Left cardiac atrium (tissue), 4 donors: ENCODE measurements at regions not wholly inside any gene's neighbourhood (a gene's known extent, or its start where the extent isn't known, plus 50 kb on each side); places are given as distances from the start of the nearest gene placed in this dataset.

Source experiments
- ATAC-seq, 2 donors: fragments of 200-7000 bp; cut with Tn5 transposase; one replicate each; pipeline ENCODE4 v1.9.1; 2020; ENCODE audit warnings: mild to moderate bottlenecking in 2 of 2, moderate library complexity in 2 of 2
- DNase-seq: peaks from one replicate; pipeline ENCODE4 v3.0.0-alpha.2; 2020
- intact Hi-C, 2 donors: fragments of 100-400 bp; cut with DNase I; formaldehyde crosslinking; loops; one replicate each; pipeline versions ENCODE4 v1.14.1 to v1.15.1; 2022 to 2023
- donor health status: DM: no; HTN: yes; CAD: no.
- donor health status: DM: no; HTN: yes; CAD: no; lungs with severe emphysema.
- donor health status: DM: yes; HTN: yes; CAD: no.
- donor health status: Dilated cardiomyopathy.

- intact Hi-C loops: no loop called here
- ATAC-seq: no peak
- no peak for DNase-seq
Measured at GRCh38 chr15:97012986-97013385, 682.5 kb downstream of the NR2F2 start.

GRCh38 chr15:97013491-97013890 is 683.0 kb downstream of the NR2F2 start:
- no peak for DNase-seq
- intact Hi-C loops: no loop called here

GRCh38 chr15:97014001-97014400 is 683.5 kb downstream of the NR2F2 start:
- ATAC-seq (no peak), DNase-seq (no peak)
- intact Hi-C loops: no loop called here

More at GRCh38 chr15:97013491-97013890, 683.0 kb downstream of the NR2F2 start:
- ATAC-seq: no peak

- DNase-seq (no peak), ATAC-seq (no peak)
- intact Hi-C loops: no loop called here
Measured at GRCh38 chr15:97023488-97023844, 693.0 kb downstream of the NR2F2 start.

- intact Hi-C loops: no loop called here
- DNase-seq (no peak), ATAC-seq (no peak)
Measured at GRCh38 chr15:97026781-97027180, 696.3 kb downstream of the NR2F2 start.

GRCh38 chr15:97027772-97028171 is 697.3 kb downstream of the NR2F2 start:
- DNase-seq: no peak
- intact Hi-C loops: no loop called here
- no peak for ATAC-seq

- ATAC-seq: no peak
- intact Hi-C loops: no loop called here
Measured at GRCh38 chr15:97030251-97030650, 699.8 kb downstream of the NR2F2 start.

GRCh38 chr15:97036301-97036700 is 705.8 kb downstream of the NR2F2 start:
- ATAC-seq (no peak), DNase-seq (no peak)
- intact Hi-C loops: no loop called here

More at GRCh38 chr15:97030251-97030650, 699.8 kb downstream of the NR2F2 start:
- DNase-seq: no peak

GRCh38 chr15:97037080-97037479 is 706.6 kb downstream of the NR2F2 start:
- DNase-seq (no peak), ATAC-seq (no peak)
- intact Hi-C loops: no loop called here

GRCh38 chr15:97045666-97046421 is 715.3 kb downstream of the NR2F2 start:
- ATAC-seq (no peak), DNase-seq (no peak)
- intact Hi-C loops: no loop called here

GRCh38 chr15:97052513-97052912 is 722.0 kb downstream of the NR2F2 start:
- intact Hi-C loops: no loop called here
- ATAC-seq: no peak
- DNase-seq: no peak

GRCh38 chr15:97053635-97054034 is 723.1 kb downstream of the NR2F2 start:
- intact Hi-C loops: no loop called here
- no peak for DNase-seq
- no peak for ATAC-seq

GRCh38 chr15:97057503-97057902 is 727.0 kb downstream of the NR2F2 start:
- no peak for ATAC-seq
- intact Hi-C loops: no loop called here
- DNase-seq: no peak

GRCh38 chr15:97059281-97059680 is 728.8 kb downstream of the NR2F2 start:
- no peak for ATAC-seq
- intact Hi-C loops: no loop called here

GRCh38 chr15:97061392-97061791 is 730.9 kb downstream of the NR2F2 start:
- intact Hi-C loops: no loop called here
- no peak for DNase-seq
- ATAC-seq: no peak

More at GRCh38 chr15:97059281-97059680, 728.8 kb downstream of the NR2F2 start:
- no peak for DNase-seq

- ATAC-seq (no peak), DNase-seq (no peak)
- intact Hi-C loops: no loop called here
Measured at GRCh38 chr15:97071668-97072067, 741.2 kb downstream of the NR2F2 start.

- DNase-seq: no peak
- no peak for ATAC-seq
- intact Hi-C loops: no loop called here
Measured at GRCh38 chr15:97072545-97072944, 742.0 kb downstream of the NR2F2 start.

- intact Hi-C loops: no loop called here
Measured at GRCh38 chr15:97076011-97076410, 745.5 kb downstream of the NR2F2 start.

GRCh38 chr15:97077975-97078374 is 747.5 kb downstream of the NR2F2 start:
- ATAC-seq: no peak
- intact Hi-C loops: no loop called here
- DNase-seq: no peak

More at GRCh38 chr15:97076011-97076410, 745.5 kb downstream of the NR2F2 start:
- ATAC-seq: no peak
- DNase-seq: no peak

- ATAC-seq (no peak), DNase-seq (no peak)
- intact Hi-C loops: no loop called here
Measured at GRCh38 chr15:97078591-97078990, 748.1 kb downstream of the NR2F2 start.

GRCh38 chr15:97081666-97082226 is 751.2 kb downstream of the NR2F2 start:
- intact Hi-C loops: no loop called here
- ATAC-seq: no peak
- DNase-seq: no peak
